Astrocyte (in vitro differentiated cells and primary cell): ENCODE measurements at regions not wholly inside any gene's neighbourhood (a gene's known extent, or its start where the extent isn't known, plus 50 kb on each side); places are given as distances from the start of the nearest gene placed in this dataset.

Source experiments
- EZH2 ChIP-seq: IDR thresholded peaks from 2 replicates; pipeline ENCODE4 v1.6.1; 2012; ENCODE audit warnings: mild to moderate bottlenecking, low read length, inconsistent platforms; ENCODE audit not compliant: insufficient read depth
- TF ChIP-seq, protein P1 (sequence below): IDR thresholded peaks from 2 replicates; pipeline ENCODE4 v1.5.1; 2011; ENCODE audit warnings: low read depth, mild to moderate bottlenecking, inconsistent platforms, low read length, moderate library complexity; ENCODE audit not compliant: insufficient read depth

DNA sequence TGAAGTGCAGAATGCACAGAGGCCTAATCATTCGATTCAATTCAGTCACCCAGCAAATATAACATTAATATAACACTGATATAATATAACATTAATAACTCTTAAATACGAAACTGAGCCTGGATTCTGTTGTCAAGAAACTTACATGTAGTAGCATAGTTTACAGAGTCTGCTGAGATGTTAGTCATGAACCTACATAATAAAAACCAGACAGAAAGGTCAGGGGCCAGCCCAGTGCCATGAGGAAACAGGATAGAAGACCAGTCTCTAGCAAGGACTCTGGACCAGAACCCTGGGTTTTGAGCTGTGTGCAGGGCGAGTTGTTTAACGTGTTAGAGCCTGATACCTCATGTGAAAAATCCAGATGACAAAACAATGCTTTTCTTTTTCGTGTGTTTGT, 234.7 kb downstream of the NR2F1-AS1 start:
- TF ChIP-seq, protein P1, sequence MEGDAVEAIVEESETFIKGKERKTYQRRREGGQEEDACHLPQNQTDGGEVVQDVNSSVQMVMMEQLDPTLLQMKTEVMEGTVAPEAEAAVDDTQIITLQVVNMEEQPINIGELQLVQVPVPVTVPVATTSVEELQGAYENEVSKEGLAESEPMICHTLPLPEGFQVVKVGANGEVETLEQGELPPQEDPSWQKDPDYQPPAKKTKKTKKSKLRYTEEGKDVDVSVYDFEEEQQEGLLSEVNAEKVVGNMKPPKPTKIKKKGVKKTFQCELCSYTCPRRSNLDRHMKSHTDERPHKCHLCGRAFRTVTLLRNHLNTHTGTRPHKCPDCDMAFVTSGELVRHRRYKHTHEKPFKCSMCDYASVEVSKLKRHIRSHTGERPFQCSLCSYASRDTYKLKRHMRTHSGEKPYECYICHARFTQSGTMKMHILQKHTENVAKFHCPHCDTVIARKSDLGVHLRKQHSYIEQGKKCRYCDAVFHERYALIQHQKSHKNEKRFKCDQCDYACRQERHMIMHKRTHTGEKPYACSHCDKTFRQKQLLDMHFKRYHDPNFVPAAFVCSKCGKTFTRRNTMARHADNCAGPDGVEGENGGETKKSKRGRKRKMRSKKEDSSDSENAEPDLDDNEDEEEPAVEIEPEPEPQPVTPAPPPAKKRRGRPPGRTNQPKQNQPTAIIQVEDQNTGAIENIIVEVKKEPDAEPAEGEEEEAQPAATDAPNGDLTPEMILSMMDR: no peak
- no peak for TF ChIP-seq EZH2
